ENCODE measurements at regions not wholly inside any gene's neighbourhood (a gene's known extent, or its start where the extent isn't known, plus 50 kb on each side); places are given as distances from the start of the nearest gene placed in this dataset.

- Histone ChIP-seq H3K4me3 (no peak overlapping the region), H3K4me1 (ENCODE audit: insufficient read depth) (peaks cover 6% of the 10 kb centered on the region), H3K79me2 (no peaks in the 10 kb centered on the region), H3K27ac (no peak overlapping the region), H3K9me2 (replicated peaks; ENCODE audit: insufficient read depth) (no peaks in the 10 kb centered on the region), H4K20me1 (ENCODE audit: insufficient read depth, poor library complexity, severe bottlenecking) (no peaks in the 10 kb centered on the region), H3K9me3 (ENCODE audit: low read depth) (no peaks in the 10 kb centered on the region), H3K27me3 (no peaks in the 10 kb centered on the region), H2AFZ (no peak overlapping the region), H3K4me2 (no peak overlapping the region), H3K36me3 (replicated peaks; ENCODE audit: insufficient read depth, low read depth) (no peaks in the 10 kb centered on the region)
- no peak for DNase-seq (ENCODE audit: low spot score)
- no peak for TF ChIP-seq EZH2 (IDR thresholded peaks at IDR 0.05; ENCODE audit: borderline replicate concordance)
- no peak for TF ChIP-seq EZH2phosphoT487 (IDR thresholded peaks at IDR 0.05; ENCODE audit: low read depth, severe bottlenecking, unreplicated experiment)
- TF ChIP-seq CTCF (IDR thresholded peaks at IDR 0.05; ENCODE audit: poor library complexity) = no peak
- 98% methylated on average over 2 of the region's 2 CpGs for WGBS (ENCODE audit: low lambda C conversion rate, missing lambda C conversion rate)
These were observed 74.9 kb upstream of the GAREM1 start for GRCh38 chr18:32545631-32546030.

GRCh38 chr18:32544088-32544487 is 73.4 kb upstream of the GAREM1 start:
- Histone ChIP-seq H3K4me1 (ENCODE audit: insufficient read depth) (peaks cover 6% of the 10 kb centered on the region), H3K27ac (no peak overlapping the region), H4K20me1 (ENCODE audit: insufficient read depth, poor library complexity, severe bottlenecking) (no peaks in the 10 kb centered on the region), H3K9me2 (replicated peaks; ENCODE audit: insufficient read depth) (no peaks in the 10 kb centered on the region), H2AFZ (no peak overlapping the region), H3K4me3 (no peak overlapping the region), H3K79me2 (no peaks in the 10 kb centered on the region), H3K9me3 (ENCODE audit: low read depth) (no peaks in the 10 kb centered on the region), H3K27me3 (no peaks in the 10 kb centered on the region), H3K36me3 (replicated peaks; ENCODE audit: insufficient read depth, low read depth) (no peaks in the 10 kb centered on the region), H3K4me2 (no peak overlapping the region)
- DNase-seq (ENCODE audit: low spot score) = no peak
- TF ChIP-seq EZH2phosphoT487 (IDR thresholded peaks at IDR 0.05; ENCODE audit: low read depth, severe bottlenecking, unreplicated experiment) = no peak
- no peak for TF ChIP-seq EZH2 (IDR thresholded peaks at IDR 0.05; ENCODE audit: borderline replicate concordance)
- TF ChIP-seq CTCF (IDR thresholded peaks at IDR 0.05; ENCODE audit: poor library complexity) = no peak
- WGBS (ENCODE audit: low lambda C conversion rate, missing lambda C conversion rate) = 67% methylated on average over 1 of the region's 1 CpG

- no peaks in the 10 kb centered on the region for H3K9me2 ChIP-seq (replicated peaks; ENCODE audit: insufficient read depth)
- H3K4me2 ChIP-seq = no peak overlapping the region
- no peak overlapping the region for H3K27ac ChIP-seq
- no peak for TF ChIP-seq EZH2 (IDR thresholded peaks at IDR 0.05; ENCODE audit: borderline replicate concordance)
- no peak for TF ChIP-seq CTCF (IDR thresholded peaks at IDR 0.05; ENCODE audit: poor library complexity)
- TF ChIP-seq EZH2phosphoT487 (IDR thresholded peaks at IDR 0.05; ENCODE audit: low read depth, severe bottlenecking, unreplicated experiment) = no peak
- H3K4me3 ChIP-seq = no peak overlapping the region
- H2AFZ ChIP-seq = no peak overlapping the region
- no peaks in the 10 kb centered on the region for H3K79me2 ChIP-seq
- H4K20me1 ChIP-seq (ENCODE audit: insufficient read depth, poor library complexity, severe bottlenecking) = no peaks in the 10 kb centered on the region
- H3K9me3 ChIP-seq (ENCODE audit: low read depth) = no peaks in the 10 kb centered on the region
- no peaks in the 10 kb centered on the region for H3K27me3 ChIP-seq
- no peak for DNase-seq (ENCODE audit: low spot score)
- WGBS (ENCODE audit: low lambda C conversion rate, missing lambda C conversion rate) = 54% methylated on average over 5 of the region's 5 CpGs
- H3K36me3 ChIP-seq (replicated peaks; ENCODE audit: insufficient read depth, low read depth) = no peaks in the 10 kb centered on the region
- peaks cover 6% of the 10 kb centered on the region for H3K4me1 ChIP-seq (ENCODE audit: insufficient read depth)
These were observed 71.6 kb upstream of the GAREM1 start for GRCh38 chr18:32542221-32542798.
